HUES64 (cell line): ENCODE measurements at regions not wholly inside any gene's neighbourhood (a gene's known extent, or its start where the extent isn't known, plus 50 kb on each side); places are given as distances from the start of the nearest gene placed in this dataset.
"Not testable (repeated sequence)": the region's sequence is repeated elsewhere in the genome, so short reads cannot be mapped to it uniquely, and the experiment has no call there.

Experiments used
- H3K27ac ChIP-seq: 2 replicates; pipeline ENCODE4 v1.7.0; 2013; ENCODE audit warnings: low read depth, low read length, inconsistent platforms
- H3K27me3 ChIP-seq: 2 replicates; pipeline ENCODE4 v1.6.1; 2013; ENCODE audit warnings: mild to moderate bottlenecking, low read length; ENCODE audit not compliant: insufficient read depth
- H3K36me3 ChIP-seq: 2 replicates; pipeline ENCODE4 v1.6.1; 2013; ENCODE audit warnings: mild to moderate bottlenecking, low read length; ENCODE audit not compliant: insufficient read depth
- H3K4me1 ChIP-seq: 2 replicates; pipeline ENCODE4 v1.6.1; 2013; ENCODE audit warnings: mild to moderate bottlenecking, low read length, moderate library complexity; ENCODE audit not compliant: insufficient read depth
- H3K4me3 ChIP-seq: 2 replicates; pipeline ENCODE4 v1.5.1; 2013; ENCODE audit warnings: mild to moderate bottlenecking, low read length, moderate library complexity
- H3K9ac ChIP-seq: 2 replicates; pipeline ENCODE4 v1.6.1; 2013; ENCODE audit warnings: mild to moderate bottlenecking, low read depth, low read length
- H3K9me3 ChIP-seq: 2 replicates; pipeline ENCODE4 v1.6.1; 2013; ENCODE audit warnings: low read depth, low read length; ENCODE audit not compliant: insufficient read depth
- WGBS: fragments of 150-250, 120-280 bp; methylation state at CpG from one replicate; pipeline ENCODE4 v1.1.7; 2013; ENCODE audit warnings: missing lambda C conversion rate; 5-methylcytosine and 5-hydroxymethylcytosine counted together

DNA sequence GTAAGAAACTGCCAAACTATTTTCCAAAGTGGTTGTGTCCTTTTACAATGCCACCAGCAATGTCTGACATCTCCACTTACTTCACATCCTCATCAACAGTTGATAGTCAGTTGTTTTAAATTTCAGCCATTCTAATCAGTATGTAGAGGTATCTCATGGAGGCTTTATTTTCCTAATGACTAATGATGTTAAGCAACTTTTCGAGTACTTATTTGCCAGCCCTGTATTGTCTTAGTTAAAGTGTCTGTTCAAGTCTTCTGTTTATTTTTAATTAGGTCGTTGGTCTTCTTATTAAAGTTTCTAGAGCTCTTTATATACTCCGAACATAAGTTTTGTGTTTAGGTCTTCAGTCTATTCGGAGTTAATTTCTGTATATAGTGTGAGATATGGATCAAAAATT lies 54.9 kb upstream of the NBPF12 start:
- H3K27ac ChIP-seq, H3K4me1 ChIP-seq, H3K9me3 ChIP-seq, H3K9ac ChIP-seq, H3K36me3 ChIP-seq, H3K4me3 ChIP-seq, H3K27me3 ChIP-seq: not testable (repeated sequence)
- 88% methylated on average over 1 of the region's 4 CpGs for WGBS

DNA sequence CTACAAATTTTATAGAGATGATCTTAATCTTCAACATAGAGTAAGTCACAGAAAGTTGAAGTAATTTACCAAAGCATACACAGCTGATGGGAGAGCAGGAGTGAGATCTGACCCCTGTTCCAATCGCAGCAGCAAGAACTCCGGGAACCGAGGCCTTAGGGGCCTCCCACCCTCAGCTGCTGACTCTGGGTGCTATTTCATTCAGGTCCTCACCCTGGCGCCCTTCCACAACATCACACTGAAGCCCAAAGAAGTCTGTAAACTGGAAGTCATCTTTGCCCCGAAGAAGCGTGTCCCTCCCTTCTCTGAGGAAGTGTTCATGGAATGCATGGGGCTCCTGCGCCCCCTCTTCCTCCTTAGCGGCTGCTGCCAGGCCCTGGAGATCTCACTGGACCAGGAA lies 57.0 kb upstream of the NBPF12 start:
- not testable (repeated sequence) for H3K27ac ChIP-seq, H3K9me3 ChIP-seq, H3K36me3 ChIP-seq, H3K4me1 ChIP-seq, H3K9ac ChIP-seq, H3K27me3 ChIP-seq, H3K4me3 ChIP-seq
- WGBS = 78% methylated on average over 4 of the region's 8 CpGs

DNA sequence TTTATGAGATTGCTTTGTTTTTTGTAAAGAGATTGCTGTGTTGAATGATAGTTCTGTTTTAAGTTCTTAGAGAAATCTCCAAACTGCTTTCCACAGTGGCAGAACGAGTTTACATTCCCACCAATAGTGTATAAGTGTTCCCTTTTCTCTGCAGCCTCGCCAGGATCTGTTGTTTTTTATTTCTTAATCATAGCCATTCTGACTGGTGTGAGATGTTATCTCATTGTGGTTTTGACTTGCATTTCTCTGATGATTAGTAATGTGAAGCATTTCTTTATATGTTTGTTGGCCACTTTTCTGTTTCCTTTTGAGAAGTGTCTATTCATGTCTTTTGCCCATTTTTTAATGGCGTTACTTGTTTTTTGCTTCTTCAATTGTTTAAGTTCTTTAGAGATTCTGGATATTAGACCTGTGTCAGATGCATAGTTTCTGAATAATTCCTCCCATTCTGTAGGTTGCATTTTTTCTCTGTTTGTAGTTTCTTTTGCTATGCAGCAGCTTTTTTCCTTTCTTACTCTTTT lies 74.3 kb upstream of the NBPF12 start:
- H3K4me1 ChIP-seq, H3K4me3 ChIP-seq, H3K27ac ChIP-seq, H3K9ac ChIP-seq, H3K36me3 ChIP-seq, H3K27me3 ChIP-seq, H3K9me3 ChIP-seq: not testable (repeated sequence)
- no CpG with 5 or more reads among the region's 3 CpGs for WGBS

DNA sequence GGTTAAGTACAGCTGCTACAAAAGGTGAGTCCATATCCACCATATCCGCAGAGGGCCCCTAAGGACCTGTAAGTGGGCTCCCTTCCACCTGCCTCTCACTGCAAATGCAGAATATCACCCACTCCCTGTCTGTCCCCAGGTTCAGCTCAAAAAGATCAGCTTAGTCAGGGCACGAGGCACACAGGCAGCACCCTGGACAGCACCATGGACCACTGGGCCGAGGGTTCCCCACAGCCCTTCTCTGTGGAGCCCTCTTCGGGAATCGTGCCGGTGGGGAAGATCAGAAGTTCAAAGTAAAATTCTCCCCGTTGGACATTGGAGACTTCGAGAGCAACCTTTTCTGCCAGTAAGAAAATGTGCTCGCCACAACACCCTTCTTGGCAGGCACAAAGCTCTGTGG lies 85.0 kb upstream of the NBPF12 start:
- not testable (repeated sequence) for H3K36me3 ChIP-seq, H3K4me1 ChIP-seq, H3K27me3 ChIP-seq, H3K9ac ChIP-seq, H3K9me3 ChIP-seq, H3K27ac ChIP-seq, H3K4me3 ChIP-seq
- 46% methylated on average over 5 of the region's 9 CpGs for WGBS

DNA sequence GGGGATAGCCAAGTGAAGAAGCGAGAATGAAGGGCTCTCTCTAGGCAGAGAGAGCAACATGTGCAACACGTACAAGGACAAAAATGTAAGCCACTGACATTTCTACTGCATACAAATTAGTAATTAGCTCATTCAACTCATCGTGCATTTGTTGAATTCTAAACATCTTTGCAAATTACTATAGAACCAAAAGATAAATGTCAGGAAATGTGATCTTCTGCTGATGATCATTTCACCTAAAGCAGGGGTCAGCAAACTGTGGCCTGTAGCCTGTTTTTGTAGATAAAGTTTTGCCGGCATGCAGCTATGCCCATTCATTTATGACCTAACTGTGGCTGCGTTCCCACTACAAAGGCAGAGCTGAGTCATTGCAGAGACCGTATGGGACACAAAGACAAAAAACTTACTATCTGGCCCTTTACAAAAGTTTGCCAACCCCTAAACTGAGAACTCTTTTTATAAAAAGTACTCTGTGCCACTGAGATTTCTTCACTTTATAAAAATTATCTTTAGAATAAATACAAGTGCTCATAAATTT lies 87.7 kb upstream of the NBPF12 start:
- not testable (repeated sequence) for H3K27me3 ChIP-seq, H3K4me1 ChIP-seq, H3K9me3 ChIP-seq, H3K4me3 ChIP-seq, H3K9ac ChIP-seq, H3K36me3 ChIP-seq, H3K27ac ChIP-seq
- 85% methylated on average over 4 of the region's 6 CpGs for WGBS

DNA sequence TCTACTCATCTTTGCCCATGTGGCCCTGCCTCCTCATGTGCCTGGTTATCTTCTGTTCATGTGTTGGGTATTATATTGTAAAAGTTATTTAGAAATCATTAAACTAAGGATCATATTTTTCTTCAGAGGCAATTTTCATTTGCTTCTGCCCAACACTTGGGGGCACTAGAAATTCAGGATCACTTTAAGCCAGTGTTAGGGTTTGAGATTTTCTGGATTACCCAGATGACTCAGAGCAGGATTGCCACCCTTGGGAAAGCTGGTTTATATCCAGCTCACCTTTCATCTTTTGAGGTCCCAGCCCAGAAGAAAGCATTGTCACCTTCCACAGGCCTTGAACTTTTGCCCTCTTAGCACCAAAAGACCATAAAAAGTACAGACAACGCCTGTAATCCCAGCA lies 99.4 kb upstream of the NBPF12 start:
- H3K9me3 ChIP-seq, H3K36me3 ChIP-seq, H3K4me1 ChIP-seq, H3K9ac ChIP-seq, H3K27me3 ChIP-seq, H3K27ac ChIP-seq, H3K4me3 ChIP-seq: not testable (repeated sequence)
- no CpG with 5 or more reads among the region's 1 CpG for WGBS

DNA sequence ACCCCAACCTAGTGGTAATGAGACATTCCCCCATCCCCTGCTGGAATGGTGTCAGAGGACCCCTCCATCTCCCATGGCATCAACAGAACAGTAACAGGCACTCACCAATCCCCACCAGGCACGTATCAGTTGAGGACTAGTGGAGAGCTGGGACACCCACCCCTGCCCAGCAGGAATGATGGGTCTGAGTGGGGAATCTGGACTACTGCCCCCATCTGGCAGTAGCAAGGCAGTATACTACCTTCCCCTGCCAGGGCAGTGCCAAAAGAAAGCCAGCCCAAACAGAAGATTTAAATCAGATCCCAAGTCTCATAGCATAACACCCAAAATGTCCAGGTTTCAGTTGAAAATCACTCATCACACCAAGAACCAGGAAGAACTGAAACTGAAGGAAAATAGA lies 111.2 kb upstream of the NBPF12 start:
- not testable (repeated sequence) for H3K9me3 ChIP-seq, H3K4me3 ChIP-seq, H3K4me1 ChIP-seq, H3K36me3 ChIP-seq, H3K9ac ChIP-seq, H3K27me3 ChIP-seq, H3K27ac ChIP-seq
- no CpG with 5 or more reads among the region's 1 CpG for WGBS

DNA sequence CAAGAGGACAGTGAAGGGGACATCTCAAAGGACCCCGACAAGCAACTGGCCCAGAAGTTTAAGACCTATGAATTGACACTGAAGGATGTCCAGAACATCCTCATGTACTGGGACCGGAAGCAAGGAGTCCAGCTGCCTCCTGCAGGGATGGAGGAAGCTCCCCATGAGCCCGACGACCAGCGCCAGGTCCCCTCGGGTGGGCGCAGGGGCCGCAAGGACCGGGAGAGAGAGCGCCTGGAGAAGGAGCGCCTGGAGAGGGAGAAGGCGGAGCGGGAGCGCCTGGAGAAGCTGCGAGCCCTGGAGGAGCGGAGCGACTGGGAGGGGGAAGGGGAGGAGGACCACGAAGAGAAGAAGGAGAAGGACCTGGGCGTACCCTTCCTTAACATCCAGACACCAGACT lies 143.9 kb upstream of the NBPF12 start:
- H3K9ac ChIP-seq, H3K36me3 ChIP-seq, H3K4me3 ChIP-seq, H3K9me3 ChIP-seq, H3K4me1 ChIP-seq, H3K27me3 ChIP-seq, H3K27ac ChIP-seq: not testable (repeated sequence)
- 92% methylated on average over 17 of the region's 19 CpGs for WGBS

DNA sequence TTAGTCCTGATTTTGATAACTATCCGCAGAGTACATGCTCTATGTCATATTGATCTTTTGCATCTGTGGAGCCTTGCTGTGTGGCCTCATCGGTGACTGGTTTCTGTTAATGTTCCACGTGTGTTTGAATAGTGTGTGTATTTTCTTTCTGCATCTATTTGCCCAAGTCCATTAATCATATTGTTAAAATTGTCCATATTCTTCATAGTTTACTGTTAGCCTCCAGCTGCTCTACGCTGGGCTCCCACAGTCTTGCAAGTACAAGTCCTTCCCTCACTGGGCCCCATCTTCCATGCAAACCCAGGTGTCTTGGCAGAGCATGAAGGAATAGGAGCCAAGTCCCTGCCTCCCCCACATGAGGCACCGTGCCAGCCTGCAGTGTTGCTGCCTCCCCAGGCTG lies 145.4 kb upstream of the NBPF12 start:
- H3K4me1 ChIP-seq, H3K27ac ChIP-seq, H3K27me3 ChIP-seq, H3K9ac ChIP-seq, H3K9me3 ChIP-seq, H3K4me3 ChIP-seq, H3K36me3 ChIP-seq: not testable (repeated sequence)
- 94% methylated on average over 2 of the region's 5 CpGs for WGBS

DNA sequence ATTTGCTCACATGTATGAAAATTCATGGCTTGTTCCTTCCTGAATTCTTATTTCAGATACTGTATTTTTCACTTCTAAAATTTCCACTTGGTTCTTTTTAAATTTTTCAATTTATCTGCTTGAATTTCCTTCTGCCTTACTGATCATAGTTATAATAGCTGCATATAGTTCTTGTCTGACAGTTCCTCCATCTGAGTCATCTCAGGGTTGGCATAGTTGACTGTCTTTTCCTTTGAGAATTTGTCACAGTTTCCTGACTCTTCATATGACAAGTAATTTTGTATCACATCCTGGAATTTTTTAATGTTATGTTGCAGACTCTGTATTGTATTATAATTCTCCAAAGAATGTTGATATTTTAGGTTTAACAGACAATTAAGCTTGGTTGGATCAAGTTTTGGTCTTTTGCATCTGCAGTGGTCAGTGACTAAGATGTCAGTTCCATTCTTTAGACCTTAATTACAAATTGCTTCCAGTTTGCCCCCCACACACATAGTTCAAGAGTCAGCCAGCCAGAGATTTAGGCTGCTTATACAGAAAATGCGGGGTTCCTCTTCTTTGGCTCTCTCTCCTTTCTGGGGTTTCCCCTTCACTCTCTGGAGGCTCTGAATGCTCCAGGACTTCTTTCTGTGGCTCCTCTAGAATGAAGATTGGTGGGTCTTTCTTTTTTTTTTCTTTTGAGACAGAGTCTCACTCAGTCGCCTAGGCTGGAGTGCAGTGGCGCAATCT lies 153.7 kb upstream of the NBPF12 start:
- not testable (repeated sequence) for H3K27me3 ChIP-seq, H3K27ac ChIP-seq, H3K36me3 ChIP-seq, H3K9me3 ChIP-seq, H3K4me3 ChIP-seq, H3K4me1 ChIP-seq, H3K9ac ChIP-seq
- 100% methylated on average over 1 of the region's 3 CpGs for WGBS

DNA sequence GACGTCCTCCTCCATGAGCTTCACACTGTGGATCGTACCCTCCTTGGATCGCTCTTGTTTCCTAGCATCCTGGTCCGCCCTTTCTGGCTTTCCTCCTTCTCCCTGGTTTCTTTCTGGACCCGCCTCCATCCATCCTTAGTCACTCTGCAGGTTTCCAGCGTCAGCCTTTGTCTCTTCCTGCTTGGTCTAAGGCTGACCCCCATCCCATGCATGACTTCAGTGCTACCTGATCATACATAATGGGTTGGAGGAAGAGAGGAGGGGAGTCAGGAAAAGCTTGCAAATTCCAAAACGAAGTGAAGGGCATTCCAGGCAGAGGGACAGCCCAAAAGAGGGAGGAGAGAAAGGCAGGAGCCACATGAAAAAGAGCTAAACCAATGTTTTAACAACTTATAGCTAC lies 156.9 kb upstream of the NBPF12 start:
- WGBS = 75% methylated on average over 6 of the region's 7 CpGs
- not testable (repeated sequence) for H3K27me3 ChIP-seq, H3K27ac ChIP-seq, H3K9ac ChIP-seq, H3K4me3 ChIP-seq, H3K9me3 ChIP-seq, H3K36me3 ChIP-seq, H3K4me1 ChIP-seq
